NCI-H510A treated with DMSO at 0.1 percent for 48 hours (cell line): ENCODE measurements at regions not wholly inside any gene's neighbourhood (a gene's known extent, or its start where the extent isn't known, plus 50 kb on each side); places are given as distances from the start of the nearest gene placed in this dataset.
"Not testable (repeated sequence)": the region's sequence is repeated elsewhere in the genome, so short reads cannot be mapped to it uniquely, and the experiment has no call there.

Experiments
- DNase-seq: peaks from one replicate; lab custom pipeline; 2025; lab: John Stamatoyannopoulos, UW

- DNase-seq: no peak
These were observed 144.2 kb upstream of the ARHGEF26 start for GRCh38 chr3:153976891-153977554.

GRCh38 chr3:153978006-153978405, 143.2 kb upstream of the ARHGEF26 start:
- no peak for DNase-seq

GRCh38 chr3:153979418-153980251, 141.6 kb upstream of the ARHGEF26 start:
- no peak for DNase-seq

- no peak for DNase-seq
These were observed 141.0 kb upstream of the ARHGEF26 start for GRCh38 chr3:153980252-153980590.

DNA sequence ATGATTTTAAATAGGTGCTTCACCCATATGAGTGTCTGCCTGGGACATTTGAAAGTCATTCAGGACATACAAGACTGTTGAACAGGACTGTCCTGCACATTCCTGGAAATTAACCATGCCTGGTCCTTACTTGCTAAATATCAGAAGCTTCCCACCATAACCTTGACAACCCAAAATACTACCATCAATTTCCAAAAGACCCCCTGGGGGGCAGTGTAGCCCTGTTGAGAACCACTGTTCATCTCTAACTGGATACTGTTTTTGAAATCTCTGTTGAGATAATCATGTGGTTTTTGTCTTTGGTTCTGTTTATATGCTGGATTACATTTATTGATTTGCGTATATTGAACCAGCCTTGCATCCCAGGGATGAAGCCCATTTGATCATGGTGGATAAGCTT, 123.8 kb upstream of the ARHGEF26 start:
- DNase-seq: not testable (repeated sequence)

DNA sequence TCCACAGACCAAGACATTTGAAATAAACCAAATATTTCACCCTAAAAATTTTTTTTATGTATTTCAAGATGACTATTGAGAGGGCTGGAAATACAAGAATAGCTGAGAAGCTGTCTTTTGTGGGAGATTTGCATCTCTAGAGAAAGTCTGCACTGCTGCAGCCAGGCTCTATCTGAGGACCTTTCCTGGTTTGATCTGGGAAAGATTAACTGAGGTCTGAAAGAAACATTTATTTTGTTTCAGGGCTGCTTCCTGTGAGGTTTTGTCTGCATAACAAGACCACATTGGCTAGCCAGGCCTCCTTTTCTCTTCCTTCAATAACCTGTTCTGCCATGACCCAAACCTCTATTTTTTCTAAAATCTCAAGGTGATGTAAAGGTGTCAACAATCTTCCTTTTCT, 117.5 kb upstream of the ARHGEF26 start:
- no peak for DNase-seq

DNA sequence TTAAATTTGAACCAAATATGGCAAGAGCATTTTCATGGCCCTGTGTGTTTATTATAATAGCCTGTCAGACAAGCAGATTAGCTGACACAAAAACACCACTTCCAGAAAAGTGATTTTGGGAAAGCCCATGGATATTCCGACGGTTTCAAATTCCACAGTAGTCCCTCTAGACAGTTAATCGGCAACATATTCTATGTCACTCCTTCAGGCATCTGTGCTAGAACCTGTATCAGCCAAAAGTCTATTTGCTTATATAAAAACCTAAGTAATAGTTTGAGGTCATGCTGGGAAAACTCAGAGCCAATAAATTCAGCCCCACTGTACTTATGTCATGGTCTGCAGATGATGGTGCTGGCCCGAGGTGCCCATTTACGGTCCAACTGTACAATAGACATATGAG, 110.2 kb upstream of the ARHGEF26 start:
- DNase-seq: no peak

GRCh38 chr3:154013736-154014135, 107.5 kb upstream of the ARHGEF26 start:
- DNase-seq: no peak

DNA sequence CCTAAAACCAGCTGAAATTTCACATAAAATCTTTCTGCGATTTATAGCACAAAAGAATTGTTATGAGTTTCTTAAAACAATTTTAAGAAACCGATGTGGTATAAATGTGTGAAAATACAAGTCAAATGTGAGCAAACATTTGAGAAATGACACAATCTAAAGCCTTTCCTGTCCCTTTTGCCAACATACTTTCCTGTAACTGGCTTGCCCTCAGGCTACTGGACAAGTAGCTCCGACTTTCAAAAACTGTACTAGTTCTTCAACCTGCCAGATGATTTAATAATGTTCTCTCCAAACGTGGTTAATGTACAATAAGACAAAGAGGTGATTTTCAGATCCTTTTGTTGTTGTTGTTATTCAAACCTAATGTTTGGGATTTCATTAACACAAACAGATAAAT, 105.9 kb upstream of the ARHGEF26 start:
- no peak for DNase-seq

GRCh38 chr3:154018100-154018696, 103.0 kb upstream of the ARHGEF26 start:
- DNase-seq: peak; percentile 5

DNA sequence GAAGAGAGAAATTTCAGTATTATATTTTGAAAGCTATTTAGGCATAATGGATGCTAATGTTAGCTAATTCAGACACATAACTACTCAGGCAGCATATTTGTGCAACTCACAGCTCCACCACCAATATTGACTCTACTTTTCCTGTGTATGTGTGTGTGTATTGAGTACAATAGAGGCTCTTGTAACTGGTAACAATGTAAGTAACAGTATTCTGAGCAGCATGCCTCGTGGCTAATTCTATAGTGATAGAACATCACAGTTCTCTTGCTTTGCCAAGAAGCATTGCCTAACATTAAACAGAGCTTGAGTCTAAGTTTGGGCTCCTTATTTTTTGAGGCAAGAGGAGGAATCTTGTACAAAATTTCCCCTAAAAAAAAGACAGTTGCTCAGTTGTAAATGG, 98.6 kb upstream of the ARHGEF26 start:
- no peak for DNase-seq

DNA sequence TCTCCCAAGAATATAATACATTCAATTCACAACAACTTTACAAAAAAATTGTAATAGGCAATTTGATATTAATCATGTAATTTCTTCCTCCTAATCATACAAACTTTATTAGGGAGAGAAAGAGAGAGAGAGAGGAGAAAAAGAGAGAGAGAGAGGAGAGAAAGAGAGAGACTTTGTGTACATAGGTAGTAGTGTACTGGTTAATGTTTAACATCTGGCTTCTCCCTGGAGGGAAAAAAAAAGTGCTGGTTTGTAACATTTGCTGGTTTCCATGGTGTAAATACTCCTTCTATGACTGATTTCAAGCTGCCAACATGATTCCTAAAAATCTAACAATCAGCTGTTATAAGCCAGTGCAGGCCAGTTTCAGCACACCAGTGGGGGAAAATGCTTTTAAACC, 98.0 kb upstream of the ARHGEF26 start:
- DNase-seq: no peak

DNA sequence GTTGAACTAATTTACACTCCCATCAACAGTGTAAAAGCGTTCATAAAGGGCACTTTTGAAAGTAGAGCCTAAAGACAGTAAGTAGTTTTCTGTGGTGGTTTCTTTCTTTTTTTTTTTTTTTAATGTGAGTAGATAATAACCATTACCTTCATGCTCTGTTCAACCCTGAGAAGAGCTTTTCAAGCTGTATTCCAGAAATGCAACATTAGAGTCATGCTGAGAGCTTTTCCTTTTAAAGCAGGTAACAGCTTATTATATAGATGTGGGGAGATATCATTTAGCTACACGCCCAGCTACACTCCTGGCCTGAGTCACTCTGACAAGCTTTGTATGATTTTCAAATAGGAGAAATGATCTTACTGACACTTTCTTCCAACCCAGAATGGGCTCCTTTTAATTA, 96.2 kb upstream of the ARHGEF26 start:
- no peak for DNase-seq

- DNase-seq: no peak
These were observed 91.3 kb upstream of the ARHGEF26 start for GRCh38 chr3:154029926-154030325.

DNA sequence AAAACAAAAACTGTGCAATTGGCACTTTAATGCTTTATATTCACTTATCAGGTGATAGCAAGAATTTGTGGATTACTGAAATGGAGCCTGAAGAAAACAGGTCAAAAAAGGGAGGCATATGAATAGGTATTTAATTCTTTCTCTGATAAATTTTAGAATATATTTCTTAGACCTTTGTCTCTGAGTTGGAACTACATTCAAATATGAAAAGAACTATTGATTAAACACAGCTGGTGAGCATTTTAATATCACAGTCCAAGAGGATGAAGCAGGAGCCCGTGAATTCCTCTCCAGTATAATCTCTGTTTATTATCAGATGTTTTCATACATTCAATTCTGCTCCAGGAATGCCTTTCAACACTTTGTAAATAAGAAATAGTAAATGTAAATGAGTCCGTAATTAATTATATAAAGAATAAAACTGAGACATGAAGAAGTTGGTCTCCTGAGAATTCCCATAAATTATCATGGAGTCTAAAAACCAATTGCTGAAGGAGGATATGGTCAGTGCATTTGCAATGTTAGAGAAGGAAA, 86.3 kb upstream of the ARHGEF26 start:
- DNase-seq: no peak

GRCh38 chr3:154040283-154040682, 80.9 kb upstream of the ARHGEF26 start:
- DNase-seq: peak; percentile 2

DNA sequence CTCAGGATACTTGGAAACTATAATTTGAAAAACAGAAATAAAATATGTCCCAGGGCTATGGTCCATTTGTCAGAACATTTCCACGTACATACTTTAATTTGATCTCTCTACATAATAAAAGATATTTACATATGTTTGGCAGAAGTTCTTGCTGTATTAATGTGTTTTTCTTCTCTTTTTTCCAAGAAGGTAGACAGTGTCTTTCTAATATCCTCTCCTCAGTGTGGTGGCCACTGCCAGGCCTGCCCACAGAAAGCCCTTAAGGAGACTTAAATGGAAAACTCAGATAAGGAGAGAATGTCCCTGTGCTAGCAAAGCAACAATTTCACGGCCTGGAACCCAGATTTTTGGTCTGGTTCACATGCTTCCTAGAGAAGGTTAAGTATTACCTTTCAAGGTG, 76.5 kb upstream of the ARHGEF26 start:
- no peak for DNase-seq

GRCh38 chr3:154050216-154050615, 71.0 kb upstream of the ARHGEF26 start:
- DNase-seq: no peak

- no peak for DNase-seq
These were observed 70.4 kb upstream of the ARHGEF26 start for GRCh38 chr3:154050766-154051165.

DNA sequence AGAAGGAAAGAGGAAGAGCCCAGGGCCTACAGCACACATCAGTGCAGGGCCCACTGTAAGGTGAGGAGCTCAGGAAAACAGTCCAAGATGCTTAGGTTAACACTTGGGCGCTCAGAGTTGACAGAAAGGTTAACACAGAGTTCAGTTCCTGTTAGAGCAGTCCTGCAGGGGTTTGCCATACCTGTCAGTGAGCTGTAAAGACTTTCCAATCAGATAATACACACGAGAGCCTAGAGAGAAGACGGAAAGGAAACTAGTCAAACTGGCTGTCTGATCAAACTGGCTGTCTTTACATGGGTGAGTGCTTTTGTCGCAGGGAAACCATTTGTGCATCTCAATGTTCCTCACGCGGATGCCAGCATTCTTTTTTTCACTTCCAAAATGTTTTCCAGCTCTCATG, 61.4 kb upstream of the ARHGEF26 start:
- no peak for DNase-seq

DNA sequence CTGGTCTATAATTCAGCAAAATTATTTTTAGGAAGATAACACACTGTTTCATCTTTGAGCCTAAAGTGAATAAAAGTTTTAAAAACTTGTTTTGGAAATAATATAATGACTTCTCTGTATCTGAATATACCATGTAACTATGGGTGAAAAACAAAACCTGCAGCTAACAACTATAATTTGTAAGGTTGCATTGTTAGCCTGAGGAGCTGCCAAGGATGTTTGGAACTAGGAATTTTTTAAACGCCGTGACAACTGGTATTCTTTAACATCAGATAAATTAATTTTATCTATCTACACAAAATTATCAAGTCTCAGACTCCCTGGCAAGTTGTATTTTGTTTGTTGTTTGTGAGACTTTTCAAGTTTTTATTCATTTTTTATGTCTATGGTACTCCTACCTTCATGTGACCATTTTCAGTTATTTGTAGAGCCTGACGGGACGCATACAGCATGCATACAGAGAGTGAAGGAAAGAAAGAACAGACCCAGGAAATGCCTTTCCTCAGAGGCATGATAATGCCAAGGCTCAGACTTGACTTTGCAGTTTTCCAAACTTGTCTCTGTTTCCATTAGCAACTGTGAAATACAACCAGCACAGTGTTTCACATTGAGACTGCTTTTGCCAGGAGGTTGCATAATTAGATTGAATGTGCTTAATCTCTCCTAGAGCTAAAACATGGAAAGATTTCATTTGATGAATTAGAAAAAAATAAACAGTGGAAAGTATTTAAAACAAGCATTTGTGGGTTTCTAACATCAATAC, 60.8 kb upstream of the ARHGEF26 start:
- no peak for DNase-seq

- DNase-seq: no peak
These were observed 60.2 kb upstream of the ARHGEF26 start for GRCh38 chr3:154061001-154061370.
